Colonic mucosa (tissue), 4 donors: ENCODE measurements at regions not wholly inside any gene's neighbourhood (a gene's known extent, or its start where the extent isn't known, plus 50 kb on each side); places are given as distances from the start of the nearest gene placed in this dataset.

Experiments used
- DNase-seq: peaks from one replicate; pipeline ENCODE4 v3.0.0-alpha.2; 2020
- H3K27ac ChIP-seq: fragments of 200-600 bp; one replicate; pipeline ENCODE4 v1.8.0; 2021
- H3K27me3 ChIP-seq: fragments of 200-600 bp; one replicate; pipeline ENCODE4 v1.8.0; 2021
- H3K36me3 ChIP-seq: fragments of 200-600 bp; one replicate; pipeline ENCODE4 v1.8.0; 2021
- H3K4me1 ChIP-seq: fragments of 200-600 bp; one replicate; pipeline ENCODE4 v1.8.0; 2021; ENCODE audit warnings: mild to moderate bottlenecking
- H3K4me3 ChIP-seq: fragments of 200-600 bp; one replicate; pipeline ENCODE4 v1.8.0; 2021
- H3K9ac ChIP-seq, 2 donors: one replicate each; pipeline ENCODE4 v1.7.0; 2013; ENCODE audit warnings: control low read depth in 2 of 2, low read depth in 2 of 2, low read length in 2 of 2
- H3K9me3 ChIP-seq: fragments of 200-600 bp; one replicate; pipeline ENCODE4 v1.8.0; 2021
- intact Hi-C: fragments of 100-400 bp; cut with DNase I; formaldehyde crosslinking; loops from one replicate; pipeline ENCODE4 v1.14.1; 2022
- TF ChIP-seq, protein P1 (sequence below): fragments of 200-600 bp; IDR thresholded peaks from one replicate; pipeline ENCODE4 v1.8.0; 2022; ENCODE audit warnings: antibody characterized with exemption, mild to moderate bottlenecking
- donor health status: healthy.
- donor health status: DM: no; HTN: no; CAD: no.
- donor health status: DM: no; HTN: no; CAD: no.

DNA sequence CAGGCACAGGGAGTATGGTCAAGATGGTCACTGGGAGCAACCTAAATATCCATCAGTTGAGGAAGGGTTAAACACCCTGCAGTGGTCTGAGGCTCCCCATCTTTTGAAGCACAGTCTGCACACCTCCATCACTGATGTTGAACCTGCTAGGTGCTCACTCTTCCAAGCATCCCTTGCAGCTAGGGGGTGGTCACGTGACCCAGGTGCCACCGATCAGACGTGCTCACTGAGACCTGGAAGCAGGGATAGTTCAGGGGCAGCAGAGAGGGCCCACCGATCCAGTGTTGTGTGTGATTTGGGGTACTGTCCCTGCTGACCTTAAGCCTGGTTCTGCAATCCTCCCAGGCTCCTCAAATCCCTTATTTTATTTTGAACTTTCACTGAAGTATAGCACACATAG, 134.6 kb downstream of the CEBPB start:
- Histone ChIP-seq H3K9me3 (no peaks in the 10 kb centered on the region), H3K9ac (no peak overlapping the region), H3K27ac (no peak overlapping the region), H3K27me3 (no peaks in the 10 kb centered on the region), H3K4me1 (no peaks in the 10 kb centered on the region), H3K4me3 (no peak overlapping the region), H3K36me3 (no peaks in the 10 kb centered on the region)
- TF ChIP-seq, protein P1, sequence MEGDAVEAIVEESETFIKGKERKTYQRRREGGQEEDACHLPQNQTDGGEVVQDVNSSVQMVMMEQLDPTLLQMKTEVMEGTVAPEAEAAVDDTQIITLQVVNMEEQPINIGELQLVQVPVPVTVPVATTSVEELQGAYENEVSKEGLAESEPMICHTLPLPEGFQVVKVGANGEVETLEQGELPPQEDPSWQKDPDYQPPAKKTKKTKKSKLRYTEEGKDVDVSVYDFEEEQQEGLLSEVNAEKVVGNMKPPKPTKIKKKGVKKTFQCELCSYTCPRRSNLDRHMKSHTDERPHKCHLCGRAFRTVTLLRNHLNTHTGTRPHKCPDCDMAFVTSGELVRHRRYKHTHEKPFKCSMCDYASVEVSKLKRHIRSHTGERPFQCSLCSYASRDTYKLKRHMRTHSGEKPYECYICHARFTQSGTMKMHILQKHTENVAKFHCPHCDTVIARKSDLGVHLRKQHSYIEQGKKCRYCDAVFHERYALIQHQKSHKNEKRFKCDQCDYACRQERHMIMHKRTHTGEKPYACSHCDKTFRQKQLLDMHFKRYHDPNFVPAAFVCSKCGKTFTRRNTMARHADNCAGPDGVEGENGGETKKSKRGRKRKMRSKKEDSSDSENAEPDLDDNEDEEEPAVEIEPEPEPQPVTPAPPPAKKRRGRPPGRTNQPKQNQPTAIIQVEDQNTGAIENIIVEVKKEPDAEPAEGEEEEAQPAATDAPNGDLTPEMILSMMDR: no peak
- DNase-seq: no peak
- intact Hi-C loops: no loop called here

DNA sequence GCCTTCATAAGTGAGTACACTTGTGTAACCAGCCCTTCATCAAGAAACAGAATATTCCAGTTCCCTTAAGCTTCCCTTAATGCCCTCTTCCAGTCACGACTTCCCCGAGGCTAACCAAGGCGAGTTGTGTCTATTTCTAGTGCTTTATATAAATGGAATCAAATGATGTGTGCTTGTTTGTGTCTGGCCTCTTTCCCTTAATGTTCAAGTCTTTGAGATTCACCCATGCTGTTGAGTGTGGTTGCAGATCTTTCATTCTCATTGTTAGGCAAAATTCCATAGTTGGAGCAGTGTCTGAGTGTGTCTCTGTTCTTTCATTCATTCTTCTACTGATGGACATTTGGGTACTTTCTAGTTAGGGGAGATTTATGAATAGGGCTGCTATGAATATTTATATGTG, 135.0 kb downstream of the CEBPB start:
- Histone ChIP-seq H3K36me3 (no peaks in the 10 kb centered on the region), H3K27ac (no peak overlapping the region), H3K4me3 (no peak overlapping the region), H3K27me3 (no peaks in the 10 kb centered on the region), H3K9me3 (no peaks in the 10 kb centered on the region), H3K4me1 (no peaks in the 10 kb centered on the region), H3K9ac (no peak overlapping the region)
- no peak for DNase-seq
- TF ChIP-seq, protein P1: no peak
- intact Hi-C loops: no loop called here

DNA sequence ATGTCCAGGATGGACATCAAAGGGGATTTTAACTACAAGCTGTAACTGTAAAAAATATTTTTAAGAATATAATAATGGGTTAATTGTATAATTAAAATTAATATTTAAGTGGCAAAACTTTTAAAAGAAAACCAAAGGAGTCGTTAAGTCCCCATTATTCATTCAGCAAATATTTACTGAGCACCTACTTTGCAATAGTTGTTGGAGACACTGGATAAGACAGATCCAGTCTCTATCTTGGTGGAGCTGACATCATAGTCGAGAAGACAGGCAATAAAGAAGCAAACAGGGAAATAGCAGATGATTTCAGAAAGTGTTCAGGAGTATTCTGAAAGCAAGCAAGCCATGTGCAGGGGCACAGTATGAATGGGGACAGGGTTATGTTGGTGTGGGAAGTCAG, 137.0 kb downstream of the CEBPB start:
- DNase-seq: no peak

DNA sequence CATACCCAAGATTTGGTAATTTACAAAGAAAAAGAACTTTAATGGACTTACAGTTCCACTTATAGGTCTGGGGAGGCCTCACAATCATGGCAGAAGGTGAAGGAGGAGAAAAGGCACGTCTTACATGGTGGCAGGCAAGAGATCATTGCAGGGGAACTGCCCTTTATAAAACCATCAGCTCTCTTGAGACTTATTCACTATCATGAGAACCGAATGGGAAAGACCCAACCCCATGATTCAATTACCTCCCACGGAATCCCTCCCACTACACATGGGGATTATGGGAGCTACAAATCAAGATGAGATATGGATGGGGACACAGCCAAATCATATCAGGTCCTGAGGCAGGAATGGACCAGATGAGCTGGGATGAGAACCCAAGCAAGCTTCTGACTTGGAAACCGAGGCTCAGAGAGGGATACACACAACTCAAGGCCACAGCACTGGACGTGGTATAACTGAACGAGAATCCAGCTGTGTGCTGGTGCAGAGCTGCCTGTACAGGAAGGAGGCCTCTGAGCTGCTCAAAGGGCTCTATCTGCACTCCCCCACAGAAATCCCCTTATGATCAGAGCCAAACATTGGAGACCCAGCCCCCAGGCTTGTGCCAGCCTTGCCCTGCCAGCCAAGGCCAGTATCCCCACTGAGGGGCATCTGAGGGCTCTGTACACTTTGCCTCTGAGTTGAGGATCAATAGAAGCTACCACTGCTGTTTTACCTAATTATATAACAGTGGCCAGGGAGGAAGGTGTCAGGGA, 137.8 kb downstream of the CEBPB start:
- no peaks in the 10 kb centered on the region for H3K4me1 ChIP-seq
- TF ChIP-seq, protein P1: no peak
- no peaks in the 10 kb centered on the region for H3K36me3 ChIP-seq
- no peak overlapping the region for H3K4me3 ChIP-seq
- no peak for DNase-seq
- no peaks in the 10 kb centered on the region for H3K9me3 ChIP-seq
- H3K27me3 ChIP-seq: no peaks in the 10 kb centered on the region
- intact Hi-C loops: no loop called here
- H3K27ac ChIP-seq: no peak overlapping the region
- H3K9ac ChIP-seq: peak overlapping the region in 1 of 2 donors; percentile 16

More for the DNA sequence above, 137.0 kb downstream of the CEBPB start:
- no peak overlapping the region for H3K4me3 ChIP-seq
- H3K27ac ChIP-seq: no peak overlapping the region
- no peaks in the 10 kb centered on the region for H3K27me3 ChIP-seq
- H3K9me3 ChIP-seq: no peaks in the 10 kb centered on the region
- no peak overlapping the region for H3K9ac ChIP-seq
- intact Hi-C loops: no loop called here
- TF ChIP-seq, protein P1: no peak
- no peaks in the 10 kb centered on the region for H3K4me1 ChIP-seq
- H3K36me3 ChIP-seq: no peaks in the 10 kb centered on the region

DNA sequence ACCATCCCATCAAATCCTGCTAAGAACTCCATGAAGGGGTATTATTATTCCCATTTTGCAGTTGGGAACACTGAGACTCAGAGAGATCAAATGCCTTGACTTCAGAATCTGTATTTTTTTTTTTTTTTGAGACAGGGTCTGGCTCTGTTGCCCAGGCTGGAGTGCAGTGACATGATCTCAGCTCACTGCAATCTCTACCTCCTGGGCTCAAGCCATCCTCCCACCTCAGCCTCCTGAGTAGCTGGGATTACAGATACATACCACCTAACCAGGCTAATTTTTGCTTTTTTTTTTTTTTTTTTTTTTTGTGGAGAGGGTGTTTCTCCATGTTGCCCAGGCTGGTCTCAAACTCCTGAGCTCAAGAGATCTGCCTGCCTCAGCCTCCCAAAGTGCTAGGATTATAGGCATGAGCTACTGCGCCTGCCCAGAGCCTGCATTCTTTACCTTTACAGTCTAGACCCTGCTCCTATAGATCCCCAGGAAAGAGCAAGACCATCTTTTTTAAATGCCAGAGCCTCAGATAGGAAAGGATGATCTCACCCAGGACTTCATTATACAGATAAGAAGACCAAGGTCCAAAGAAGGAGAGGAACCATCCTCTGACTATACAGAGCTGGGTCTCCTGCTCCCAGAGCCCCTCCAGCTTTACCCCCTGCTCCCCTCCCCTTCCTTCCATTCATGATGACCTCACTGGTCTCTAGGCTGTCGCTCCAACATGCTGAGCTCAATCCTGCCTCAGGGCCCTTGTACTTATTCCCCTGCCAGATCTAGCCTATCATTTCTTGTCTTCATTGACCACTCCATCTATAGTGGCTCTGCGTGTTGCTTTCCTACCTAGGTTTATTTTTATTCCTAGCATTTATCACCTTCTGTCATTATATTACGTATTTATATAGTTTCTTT, 138.6 kb downstream of the CEBPB start:
- H3K27ac ChIP-seq: no peak overlapping the region
- TF ChIP-seq, protein P1: no peak
- no peak for DNase-seq
- no peaks in the 10 kb centered on the region for H3K9me3 ChIP-seq
- no peak overlapping the region for H3K9ac ChIP-seq
- no peaks in the 10 kb centered on the region for H3K4me1 ChIP-seq
- no peaks in the 10 kb centered on the region for H3K27me3 ChIP-seq
- intact Hi-C loops: no loop called here
- no peak overlapping the region for H3K4me3 ChIP-seq
- no peaks in the 10 kb centered on the region for H3K36me3 ChIP-seq
